H1 (cell line): ENCODE measurements at regions not wholly inside any gene's neighbourhood (a gene's known extent, or its start where the extent isn't known, plus 50 kb on each side); places are given as distances from the start of the nearest gene placed in this dataset.

Source experiments
- CTCF ChIA-PET: fragments of 300-600 bp; sonication (Branson Sonifier 250); formaldehyde crosslinking; loops from one replicate; lab custom pipeline; 2021; ENCODE audit not compliant: partially characterized antibody; lab: Charles Lee
- POLR2A ChIA-PET: fragments of 300-600 bp; sonication (Branson Sonifier 250); formaldehyde crosslinking; loops from one replicate; lab custom pipeline; 2021; ENCODE audit warnings: inconsistent platforms; ENCODE audit not compliant: partially characterized antibody; lab: Charles Lee
- DNase-seq, 2 experiments: peaks; one replicate each; pipeline versions ENCODE4 v3.0.0 to v3.0.0-alpha.2; 2010 to 2022; ENCODE audit warnings: low spot score in 2 of 2, low read depth in 1 of 2, mixed read lengths in 1 of 2
- FAIRE-seq: peaks from 2 replicates; lab custom pipeline; 2011; peaks lifted over from hg19 to GRCh38; lab: Jason Lieb, UNC
- H2AFZ ChIP-seq: 2 replicates; pipeline ENCODE4 v1.8.1; 2012; ENCODE audit warnings: low read length, inconsistent platforms
- H2AK5ac ChIP-seq: 2 replicates; pipeline ENCODE4 v1.6.1; 2013; ENCODE audit warnings: low read depth, low read length
- H2BK120ac ChIP-seq: replicated peaks from 2 replicates; pipeline ENCODE3; 2013; ENCODE audit warnings: low read depth, low read length, inconsistent platforms
- H2BK12ac ChIP-seq: 2 replicates; pipeline ENCODE4 v1.6.1; 2013; ENCODE audit warnings: low read depth, low read length
- H2BK15ac ChIP-seq: 2 replicates; pipeline ENCODE4 v1.6.1; 2013; ENCODE audit warnings: low read length
- H2BK20ac ChIP-seq: 2 replicates; pipeline ENCODE4 v1.6.1; 2013; ENCODE audit warnings: low read length
- H2BK5ac ChIP-seq: 2 replicates; pipeline ENCODE4 v1.6.1; 2013; ENCODE audit warnings: low read depth, low read length
- H3K14ac ChIP-seq: 2 replicates; pipeline ENCODE4 v1.6.1; 2013; ENCODE audit warnings: inconsistent platforms; ENCODE audit not compliant: insufficient read length
- H3K18ac ChIP-seq: 2 replicates; pipeline ENCODE4 v1.6.1; 2013; ENCODE audit warnings: low read length; ENCODE audit errors: extremely low read depth
- H3K23ac ChIP-seq: 2 replicates; pipeline ENCODE4 v1.6.1; 2013; ENCODE audit warnings: inconsistent platforms; ENCODE audit not compliant: insufficient read length
- H3K23me2 ChIP-seq: 2 replicates; pipeline ENCODE4 v1.6.1; 2013; ENCODE audit warnings: low read depth, low read length
- H3K27ac ChIP-seq: 2 replicates; pipeline ENCODE4 v1.6.1; 2011; ENCODE audit warnings: low read depth, low read length, inconsistent platforms
- H3K27me3 ChIP-seq, 4 experiments: replicated peaks in 1 of 4; 1 replicate in 1 of 4; 2 replicates in 3 of 4; pipeline versions ENCODE4 v1.6.1 to v1.8.1; 2011 to 2013; ENCODE audit warnings: low read length in 3 of 4, mild to moderate bottlenecking in 3 of 4, inconsistent platforms in 2 of 4, mixed read lengths in 2 of 4, moderate library complexity in 1 of 4; ENCODE audit not compliant: control insufficient read depth in 3 of 4, insufficient read depth in 3 of 4; ENCODE audit errors: extremely low read depth in 1 of 4
- H3K36me3 ChIP-seq, 4 experiments: 2 replicates each; pipeline versions ENCODE4 v1.6.1 to v1.8.1; 2011 to 2013; ENCODE audit warnings: mild to moderate bottlenecking in 4 of 4, low read length in 3 of 4, moderate library complexity in 2 of 4, control low read depth in 1 of 4, inconsistent platforms in 1 of 4; ENCODE audit not compliant: insufficient read depth in 4 of 4, control insufficient read depth in 2 of 4
- H3K4ac ChIP-seq: replicated peaks from 2 replicates; pipeline ENCODE3; 2013; ENCODE audit warnings: low read length, low read depth, mixed read lengths, inconsistent platforms; ENCODE audit not compliant: insufficient read length
- H3K4me1 ChIP-seq, 4 experiments: replicated peaks in 1 of 4; 1 replicate in 1 of 4; 2 replicates in 3 of 4; pipeline versions ENCODE4 v1.6.1 to v1.8.1; 2011 to 2013; ENCODE audit warnings: low read length in 3 of 4, inconsistent platforms in 2 of 4, mixed read lengths in 1 of 4; ENCODE audit not compliant: insufficient read depth in 4 of 4, control insufficient read depth in 3 of 4
- H3K4me2 ChIP-seq, 2 experiments: 2 replicates each; pipeline versions ENCODE4 v1.6.1 to v1.8.1; 2011 to 2013; ENCODE audit warnings: low read depth in 2 of 2, low read length in 2 of 2, control low read depth in 1 of 2, inconsistent platforms in 1 of 2, mild to moderate bottlenecking in 1 of 2; ENCODE audit not compliant: insufficient read depth in 1 of 2
- H3K4me3 ChIP-seq, 4 experiments: fragments of 200-600, 300-600 bp in 1 of 4; sonication (generic), shearing (Covaris generic), sonication (Bioruptor Twin) in 1 of 4; 2 replicates each; pipeline versions ENCODE4 v1.5.1 to v1.8.1; 2011 to 2016; ENCODE audit warnings: low read length in 4 of 4, low read depth in 3 of 4, control low read depth in 2 of 4, inconsistent platforms in 2 of 4, mild to moderate bottlenecking in 2 of 4, mixed read lengths in 1 of 4, moderate library complexity in 1 of 4; ENCODE audit not compliant: insufficient read depth in 2 of 4; ENCODE audit errors: extremely low read depth in 1 of 4
- H3K56ac ChIP-seq: replicated peaks from 2 replicates; pipeline ENCODE3; 2013; ENCODE audit warnings: low read depth, mild to moderate bottlenecking, mixed read lengths, low read length, inconsistent platforms; ENCODE audit not compliant: insufficient read length
- H3K79me1 ChIP-seq: 2 replicates; pipeline ENCODE4 v1.6.1; 2013; ENCODE audit warnings: low read depth, low read length, control low read depth
- H3K79me2 ChIP-seq, 2 experiments: 2 replicates each; pipeline versions ENCODE4 v1.6.1 to v1.8.1; 2012 to 2013; ENCODE audit warnings: low read length in 2 of 2, mild to moderate bottlenecking in 2 of 2, inconsistent platforms in 1 of 2; ENCODE audit not compliant: insufficient read depth in 2 of 2, control insufficient read depth in 1 of 2
- H3K9ac ChIP-seq, 4 experiments: replicated peaks in 1 of 4; 1 replicate in 1 of 4; 2 replicates in 3 of 4; pipeline versions ENCODE4 v1.6.1 to v1.8.1; 2011 to 2013; ENCODE audit warnings: low read depth in 3 of 4, low read length in 3 of 4, control low read depth in 2 of 4, mild to moderate bottlenecking in 2 of 4, moderate library complexity in 2 of 4, inconsistent platforms in 1 of 4; ENCODE audit errors: extremely low read depth in 1 of 4
- H3K9me3 ChIP-seq, 2 experiments: 2 replicates each; pipeline versions ENCODE4 v1.6.1 to v1.8.1; 2012 to 2013; ENCODE audit warnings: mild to moderate bottlenecking in 2 of 2, moderate library complexity in 2 of 2, control low read depth in 1 of 2, inconsistent platforms in 1 of 2, low read depth in 1 of 2, low read length in 1 of 2, mixed read lengths in 1 of 2; ENCODE audit not compliant: insufficient read depth in 2 of 2
- H4K20me1 ChIP-seq, 2 experiments: replicated peaks in 1 of 2; 2 replicates each; pipeline versions ENCODE3 to v1.8.1; 2011 to 2013; ENCODE audit warnings: inconsistent platforms in 2 of 2, low read length in 2 of 2, mild to moderate bottlenecking in 1 of 2; ENCODE audit not compliant: insufficient read depth in 2 of 2, control insufficient read depth in 1 of 2
- H4K5ac ChIP-seq: 2 replicates; pipeline ENCODE4 v1.6.1; 2013; ENCODE audit warnings: low read length, low read depth, mixed read lengths, inconsistent platforms; ENCODE audit not compliant: insufficient read length
- H4K8ac ChIP-seq: 2 replicates; pipeline ENCODE4 v1.8.0; 2013; ENCODE audit warnings: mild to moderate bottlenecking, moderate library complexity, low read length, inconsistent platforms; ENCODE audit not compliant: insufficient read depth; ENCODE audit errors: extremely low read depth
- H4K91ac ChIP-seq: replicated peaks from 2 replicates; pipeline ENCODE3; 2013; ENCODE audit warnings: low read length, mixed read lengths, inconsistent platforms; ENCODE audit not compliant: insufficient read length
- FOSL1 ChIP-seq: IDR thresholded peaks from 2 replicates; pipeline ENCODE4 v1.6.1; 2011; ENCODE audit warnings: mild to moderate bottlenecking, low read depth, low read length, moderate library complexity; ENCODE audit not compliant: insufficient read depth
- MAFK ChIP-seq: IDR thresholded peaks from 2 replicates; pipeline ENCODE4 v1.6.1; 2012; ENCODE audit warnings: low read depth, mild to moderate bottlenecking, improper control_type of control experiment, low read length
- RXRA ChIP-seq: IDR thresholded peaks from 2 replicates; pipeline ENCODE4 v1.6.1; 2011; ENCODE audit warnings: low read depth, mild to moderate bottlenecking, low read length, moderate library complexity; ENCODE audit not compliant: insufficient read depth
- SP4 ChIP-seq: IDR thresholded peaks from 2 replicates; pipeline ENCODE4 v1.6.1; 2012; ENCODE audit warnings: low read length, inconsistent platforms
- WGBS, 2 experiments: shearing (Covaris generic) in 1 of 2; methylation state at CpG; one replicate each; pipeline versions ENCODE4 v1.1.6 to v1.1.7; 2013 to 2015; ENCODE audit warnings: low lambda C conversion rate in 2 of 2, mixed read lengths in 2 of 2, inconsistent platforms in 1 of 2, low coverage in 1 of 2, missing lambda C conversion rate in 1 of 2; ENCODE audit not compliant: insufficient replicate concordance in 2 of 2, insufficient coverage in 1 of 2, insufficient read length in 1 of 2; ENCODE audit errors: extremely low coverage in 1 of 2, missing lambda C conversion rate in 1 of 2; 5-methylcytosine and 5-hydroxymethylcytosine counted together

GRCh38 chr22:34113381-34113780, 193.1 kb upstream of the LARGE1 start:
- H3K23ac ChIP-seq = no peak overlapping the region
- H3K4me3 ChIP-seq = no peak overlapping the region
- H4K91ac ChIP-seq = no peak overlapping the region
- H3K79me2 ChIP-seq = no peaks in the 10 kb centered on the region
- H3K36me3 ChIP-seq = no peaks in the 10 kb centered on the region
- no peak overlapping the region for H2BK20ac ChIP-seq
- H3K14ac ChIP-seq = no peak overlapping the region
- CTCF ChIA-PET = interaction anchor here (0.6 to 1.7 kb wide), 8 partner anchors 8 to 104 kb away, joined by 3 to 6 read pairs (median 4); no protein-coding TSS in a partner anchor
- H3K9me3 ChIP-seq = no peaks in the 10 kb centered on the region
- no peaks in the 10 kb centered on the region for H3K79me1 ChIP-seq
- H2AFZ ChIP-seq = no peak overlapping the region
- H3K27ac ChIP-seq = no peak overlapping the region
- no peak overlapping the region for H2BK5ac ChIP-seq
- H2BK12ac ChIP-seq = no peak overlapping the region
- no peak overlapping the region for H2BK120ac ChIP-seq
- no peak overlapping the region for H4K8ac ChIP-seq
- no peaks in the 10 kb centered on the region for H3K27me3 ChIP-seq
- H3K4me2 ChIP-seq = no peak overlapping the region
- H2AK5ac ChIP-seq = no peak overlapping the region
- H4K5ac ChIP-seq = no peak overlapping the region
- no peak overlapping the region for H3K4ac ChIP-seq
- WGBS, 2 experiments = 88% methylated on average over 6 of the region's 6 CpGs; no CpG with 5 or more reads in 1 of the 2 experiments
- no peaks in the 10 kb centered on the region for H3K4me1 ChIP-seq
- H3K18ac ChIP-seq = no peak overlapping the region
- H3K23me2 ChIP-seq = no peaks in the 10 kb centered on the region
- POLR2A ChIA-PET = no interaction called here
- H2BK15ac ChIP-seq = no peak overlapping the region
- H4K20me1 ChIP-seq = no peaks in the 10 kb centered on the region
- FAIRE-seq (no peak), DNase-seq (no peak)
- no peak overlapping the region for H3K9ac ChIP-seq
- no peak overlapping the region for H3K56ac ChIP-seq
- no peak for TF ChIP-seq RXRA
- no peak for TF ChIP-seq SP4
- TF ChIP-seq FOSL1 = no peak
- TF ChIP-seq MAFK = no peak
